ENCODE measurements at regions not wholly inside any gene's neighbourhood (a gene's known extent, or its start where the extent isn't known, plus 50 kb on each side); places are given as distances from the start of the nearest gene placed in this dataset.
"Not testable (repeated sequence)": the region's sequence is repeated elsewhere in the genome, so short reads cannot be mapped to it uniquely, and the experiment has no call there.

DNA sequence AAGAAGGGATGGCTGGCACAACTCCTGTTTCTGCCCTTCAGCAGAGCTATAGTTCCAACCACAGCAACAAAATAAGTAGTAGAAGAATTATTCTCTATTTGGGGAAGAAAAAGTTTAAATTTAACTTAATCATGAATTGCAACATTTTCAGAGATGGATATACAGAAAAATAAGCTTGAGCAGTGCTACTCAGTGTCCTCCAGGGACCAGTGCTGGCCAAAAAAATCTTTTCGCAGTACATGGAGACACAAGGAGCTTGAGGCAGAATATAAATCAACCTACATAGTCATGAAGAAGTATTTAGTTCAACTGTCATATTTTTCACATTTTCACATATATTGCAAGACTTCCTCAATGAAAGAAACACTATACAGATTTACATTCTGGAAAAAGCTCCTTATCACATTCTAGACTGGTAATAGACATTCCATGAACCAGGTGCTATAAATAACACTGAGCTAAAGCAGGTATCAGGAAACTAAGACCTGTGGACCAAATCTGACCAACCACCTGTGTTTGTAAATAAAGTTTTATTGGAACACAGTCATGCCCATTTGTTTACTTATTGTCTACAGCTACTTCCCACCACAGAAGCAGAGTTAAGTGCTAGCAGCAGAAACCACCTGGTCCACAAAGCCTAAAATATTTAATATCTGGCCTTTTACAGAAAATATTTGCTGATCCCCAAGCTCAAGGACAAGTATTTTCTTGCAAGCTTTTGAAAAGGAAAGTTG is 101.9 kb downstream of the RGS21 start:
- in situ Hi-C loops (cut with MboI; ENCODE audit: low sequenced_read_pairs), result no loop called here

DNA sequence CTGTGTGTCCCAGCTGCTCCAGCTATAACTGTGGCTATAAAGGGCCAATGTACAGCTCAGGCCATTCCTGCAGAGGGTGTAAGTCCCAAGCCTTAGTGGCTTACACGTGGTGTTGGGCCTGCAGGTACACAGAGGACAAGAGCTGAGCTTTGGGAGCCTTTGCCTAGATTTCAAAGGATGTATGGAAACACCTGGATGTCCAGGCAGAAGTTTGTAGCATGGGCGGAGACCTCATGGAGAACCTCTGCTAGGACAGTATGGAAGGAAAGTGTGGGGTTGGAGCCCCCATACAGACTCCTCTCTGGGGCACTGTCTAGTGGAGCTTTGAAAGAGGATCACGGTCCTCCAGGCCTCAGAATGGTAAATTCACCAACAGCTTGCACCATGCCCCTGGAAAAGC is 113.9 kb downstream of the RGS21 start:
- in situ Hi-C loops (cut with MboI; ENCODE audit: low sequenced_read_pairs), result loop anchor here (25.0 kb wide), 1 partner anchor 443 kb away; no protein-coding TSS in a partner anchor

DNA sequence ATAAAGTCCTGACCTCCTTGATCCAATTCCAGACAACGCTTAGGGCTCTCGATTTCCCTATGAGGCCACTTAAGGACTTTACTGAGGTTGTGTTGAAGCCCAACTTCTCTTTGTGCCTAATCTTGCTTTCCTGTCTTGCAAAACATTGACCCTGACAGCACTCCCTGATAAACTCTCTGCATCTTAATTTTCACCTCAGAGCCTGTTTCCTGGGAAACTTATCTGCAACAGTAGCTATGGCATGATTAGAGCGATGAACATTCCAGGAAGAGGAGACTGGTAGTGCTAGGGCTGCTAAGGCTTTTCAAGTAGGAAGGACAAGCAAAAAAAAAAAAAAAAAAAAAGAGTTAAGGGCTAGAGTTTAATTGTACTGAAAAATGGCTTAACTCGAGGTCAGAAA is 118.9 kb downstream of the RGS21 start:
- in situ Hi-C loops (cut with MboI; ENCODE audit: low sequenced_read_pairs), result loop anchor here (25.0 kb wide), 1 partner anchor 448 kb away; no protein-coding TSS in a partner anchor

DNA sequence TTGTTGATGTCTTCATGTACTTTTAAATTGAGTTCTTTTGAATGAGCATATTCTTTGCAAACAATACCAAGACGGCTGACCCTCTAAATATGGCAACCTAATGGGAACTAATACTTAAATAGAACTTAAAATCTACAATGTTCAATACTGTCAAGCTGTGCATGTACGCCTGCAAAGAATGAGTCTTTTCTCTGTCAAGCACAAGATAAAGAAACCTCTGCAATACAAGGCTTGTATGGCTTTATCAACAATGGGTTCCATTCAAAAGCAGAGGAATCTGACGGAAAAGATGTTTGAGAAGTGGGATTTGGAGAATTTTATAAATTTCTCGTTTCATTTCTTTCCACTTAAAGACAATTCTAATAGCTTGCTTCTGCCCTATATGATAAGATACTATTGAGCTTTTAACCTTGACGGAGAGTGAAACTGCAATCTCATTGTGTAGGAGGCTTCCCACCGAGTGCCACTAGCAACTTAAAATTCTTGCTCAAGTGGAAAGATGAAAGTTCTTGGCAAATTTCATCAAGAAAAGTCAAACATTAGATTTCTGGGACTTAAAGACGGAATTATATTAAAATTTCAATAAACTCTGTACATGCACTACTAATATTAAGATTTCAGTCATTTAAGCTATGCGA is 119.8 kb downstream of the RGS21 start:
- in situ Hi-C loops (cut with MboI; ENCODE audit: low sequenced_read_pairs), result loop anchor here (25.0 kb wide), 1 partner anchor 449 kb away; no protein-coding TSS in a partner anchor

DNA sequence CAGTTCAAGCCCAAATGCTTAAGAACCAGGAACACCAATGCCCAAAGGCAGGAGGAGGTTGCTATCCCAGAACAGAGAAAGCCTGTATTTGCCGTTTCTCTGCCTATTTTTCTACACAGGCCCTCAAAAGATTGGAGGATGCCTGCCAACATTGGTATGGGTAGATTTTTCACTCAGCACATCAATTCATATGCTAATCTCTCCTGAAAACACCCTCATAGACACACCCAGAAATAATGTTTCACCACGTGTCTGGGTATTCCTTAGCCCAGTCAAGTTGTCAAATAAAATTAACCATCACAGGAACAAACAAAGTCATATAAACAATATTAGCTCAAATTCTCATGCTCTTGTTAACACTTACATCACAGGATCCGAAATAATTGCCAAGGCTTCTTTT is 121.9 kb downstream of the RGS21 start:
- in situ Hi-C loops (cut with MboI; ENCODE audit: low sequenced_read_pairs), result loop anchor here (25.0 kb wide), 1 partner anchor 451 kb away; no protein-coding TSS in a partner anchor

DNA sequence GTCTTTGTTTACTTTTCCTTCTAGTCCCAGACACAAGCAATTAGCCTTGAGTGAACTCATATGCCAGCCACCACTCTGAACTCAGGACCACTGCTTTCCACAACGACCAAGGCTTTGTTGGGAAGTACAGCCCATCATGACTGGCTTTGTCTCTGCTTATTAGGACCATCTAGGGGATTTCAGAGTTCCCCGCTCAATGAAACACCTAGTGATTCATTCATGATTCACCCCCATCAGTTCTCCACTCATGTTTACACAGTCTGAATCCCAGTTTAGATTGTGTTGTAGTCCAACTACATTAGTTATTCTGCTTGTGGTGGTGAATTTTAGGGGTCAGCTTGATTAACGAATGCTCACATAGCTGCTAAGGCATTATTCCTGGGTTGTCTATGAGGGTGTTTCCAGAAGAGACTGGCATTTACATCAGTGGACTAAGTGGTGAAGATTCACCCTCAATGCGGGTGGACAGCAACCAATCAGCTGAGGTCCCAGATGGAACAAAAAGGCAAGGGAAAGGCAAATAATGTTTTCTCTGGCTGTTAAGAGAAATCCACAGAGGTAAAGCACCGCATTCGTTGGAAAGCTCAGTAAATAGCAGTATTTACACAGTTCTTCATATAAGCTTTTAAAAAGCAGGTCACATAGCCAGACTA is 122.7 kb downstream of the RGS21 start:
- in situ Hi-C loops (cut with MboI; ENCODE audit: low sequenced_read_pairs), result loop anchor here (25.0 kb wide), 1 partner anchor 452 kb away; no protein-coding TSS in a partner anchor

DNA sequence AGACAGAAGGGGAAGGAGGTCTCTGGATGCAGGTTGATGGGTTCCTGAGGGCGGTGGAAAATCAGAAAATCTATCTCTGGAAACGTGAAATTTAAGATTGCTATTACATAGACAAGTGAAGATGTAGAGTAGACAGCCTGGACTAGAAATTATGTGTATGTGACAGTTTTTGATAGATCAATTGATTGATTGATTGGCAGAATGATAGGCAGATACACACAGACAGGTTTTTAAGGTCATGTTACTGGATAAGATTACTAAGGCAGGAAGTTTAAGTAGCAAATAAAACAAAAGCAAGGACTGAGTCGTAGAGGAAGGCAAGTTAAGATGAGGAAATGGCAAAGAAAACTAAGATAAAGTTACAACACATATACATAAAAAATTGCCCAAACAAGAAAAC is 124.7 kb downstream of the RGS21 start:
- in situ Hi-C loops (cut with MboI; ENCODE audit: low sequenced_read_pairs), result loop anchor here (25.0 kb wide), 1 partner anchor 454 kb away; no protein-coding TSS in a partner anchor

DNA sequence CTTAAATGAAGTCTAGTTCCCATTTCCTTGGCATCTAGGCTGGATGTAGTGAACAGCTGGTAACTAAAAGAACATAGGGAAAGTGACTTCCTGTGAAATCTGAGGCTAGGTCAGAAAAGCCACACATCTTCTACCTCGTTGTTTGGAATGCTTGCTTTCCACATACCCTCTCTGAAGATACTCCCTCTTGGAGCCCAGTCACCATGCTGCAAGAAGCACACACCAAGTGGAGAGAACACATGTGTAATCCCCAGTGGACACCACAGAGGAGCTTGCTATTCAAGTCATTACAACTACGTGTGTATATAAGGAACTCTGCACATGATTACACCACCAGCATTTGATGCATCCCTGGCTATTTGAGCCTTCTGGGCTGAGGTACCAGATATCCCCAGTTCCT is 125.9 kb downstream of the RGS21 start:
- in situ Hi-C loops (cut with MboI; ENCODE audit: low sequenced_read_pairs), result loop anchor here (25.0 kb wide), 1 partner anchor 455 kb away; no protein-coding TSS in a partner anchor

DNA sequence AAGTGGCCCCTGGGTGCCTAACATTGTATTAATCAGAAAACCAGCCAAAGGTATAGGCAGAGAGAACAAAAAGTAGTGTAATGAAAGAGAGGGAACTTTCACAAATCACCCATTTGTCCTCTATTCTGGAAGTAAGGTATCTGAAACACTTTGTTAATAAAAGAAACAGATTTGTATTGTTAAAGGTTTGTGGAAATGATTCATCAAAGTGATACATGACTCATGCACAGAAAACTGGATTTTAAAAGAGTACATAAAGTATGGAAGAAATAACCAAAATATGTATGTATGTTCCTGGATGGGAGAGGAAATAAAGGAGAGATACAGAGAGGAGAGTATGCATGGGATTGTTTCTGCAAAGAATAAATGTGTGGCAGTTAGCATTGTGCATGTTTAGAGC is 126.8 kb downstream of the RGS21 start:
- in situ Hi-C loops (cut with MboI; ENCODE audit: low sequenced_read_pairs), result loop anchor here (25.0 kb wide), 1 partner anchor 456 kb away; no protein-coding TSS in a partner anchor

DNA sequence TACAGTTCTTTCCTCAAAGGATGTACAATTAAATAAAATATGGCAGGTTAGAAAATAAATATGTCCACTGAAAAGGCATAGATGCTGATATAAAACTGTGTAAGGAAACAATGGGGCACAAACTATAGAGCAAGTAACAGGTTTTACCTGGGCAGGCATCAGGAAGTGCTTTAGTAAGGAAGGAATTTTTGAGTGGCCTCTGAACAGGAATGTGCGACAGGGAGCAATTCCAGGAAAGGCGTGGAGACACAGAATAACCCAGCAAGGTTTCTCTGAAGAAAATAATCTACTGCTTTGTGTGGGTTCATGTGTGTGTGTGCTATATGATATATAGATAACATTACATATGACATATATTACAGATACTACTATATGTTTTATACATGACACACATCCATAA is 128.4 kb downstream of the RGS21 start:
- in situ Hi-C loops (cut with MboI; ENCODE audit: low sequenced_read_pairs), result loop anchor here (25.0 kb wide), 1 partner anchor 458 kb away; no protein-coding TSS in a partner anchor

DNA sequence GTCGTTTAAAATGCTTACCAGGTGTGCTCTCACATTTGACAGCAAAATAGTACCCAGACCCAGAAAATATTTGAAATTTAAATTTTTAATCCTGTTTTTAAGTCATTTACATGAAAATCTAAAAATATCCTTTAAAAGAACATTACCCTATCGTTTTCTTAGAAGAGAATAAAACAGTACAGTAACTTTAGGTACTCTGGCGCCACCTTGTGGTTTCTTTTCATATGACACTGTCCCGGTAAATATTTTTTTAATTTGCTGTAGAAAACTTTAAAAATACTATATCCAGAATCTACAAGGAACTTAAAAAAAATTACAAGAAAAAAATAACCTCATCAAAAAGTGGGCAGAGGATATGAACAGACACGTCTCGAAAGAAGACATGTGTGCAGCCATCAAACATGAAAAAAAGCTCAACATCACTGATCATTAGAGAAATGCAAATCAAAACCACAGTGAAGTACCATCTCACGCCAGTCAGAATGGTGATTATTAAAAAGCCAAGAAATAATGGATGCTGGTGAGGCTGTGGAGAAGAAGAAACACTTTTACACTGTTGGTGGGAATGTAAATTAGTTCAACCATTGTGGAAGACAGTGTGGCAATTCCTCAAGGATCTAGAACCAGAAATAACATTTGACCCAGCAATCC is 129.2 kb downstream of the RGS21 start:
- in situ Hi-C loops (cut with MboI; ENCODE audit: low sequenced_read_pairs), result loop anchor here (25.0 kb wide), 1 partner anchor 459 kb away; no protein-coding TSS in a partner anchor

DNA sequence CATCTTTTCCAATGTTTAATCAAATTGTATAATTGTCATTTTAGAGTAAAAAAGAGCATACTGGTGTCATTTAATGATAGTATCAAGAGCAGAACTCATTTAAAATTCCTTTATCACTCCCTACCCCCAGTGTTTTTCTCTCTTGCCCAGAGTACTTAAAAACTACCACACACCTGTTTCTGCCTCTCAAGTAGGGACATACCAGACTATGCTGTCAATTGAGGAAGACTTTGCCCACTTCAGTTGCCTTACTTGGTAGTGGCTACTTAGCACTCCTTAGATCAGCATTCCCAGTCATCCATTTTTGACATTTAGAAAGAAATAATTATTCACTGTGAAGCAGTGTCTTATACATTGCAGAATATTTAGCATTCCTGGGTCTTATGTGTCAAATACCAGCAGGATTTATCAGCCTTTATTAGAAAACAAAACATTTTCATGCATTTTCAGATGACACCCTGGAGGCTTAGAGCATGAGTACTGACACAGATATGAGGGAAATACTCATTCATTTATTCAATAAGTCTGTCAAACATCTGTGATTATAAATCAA is 127.5 kb upstream of the RGS1 start:
- in situ Hi-C loops (cut with MboI; ENCODE audit: low sequenced_read_pairs), result loop anchor here (25.0 kb wide), 1 partner anchor 461 kb away; no protein-coding TSS in a partner anchor

DNA sequence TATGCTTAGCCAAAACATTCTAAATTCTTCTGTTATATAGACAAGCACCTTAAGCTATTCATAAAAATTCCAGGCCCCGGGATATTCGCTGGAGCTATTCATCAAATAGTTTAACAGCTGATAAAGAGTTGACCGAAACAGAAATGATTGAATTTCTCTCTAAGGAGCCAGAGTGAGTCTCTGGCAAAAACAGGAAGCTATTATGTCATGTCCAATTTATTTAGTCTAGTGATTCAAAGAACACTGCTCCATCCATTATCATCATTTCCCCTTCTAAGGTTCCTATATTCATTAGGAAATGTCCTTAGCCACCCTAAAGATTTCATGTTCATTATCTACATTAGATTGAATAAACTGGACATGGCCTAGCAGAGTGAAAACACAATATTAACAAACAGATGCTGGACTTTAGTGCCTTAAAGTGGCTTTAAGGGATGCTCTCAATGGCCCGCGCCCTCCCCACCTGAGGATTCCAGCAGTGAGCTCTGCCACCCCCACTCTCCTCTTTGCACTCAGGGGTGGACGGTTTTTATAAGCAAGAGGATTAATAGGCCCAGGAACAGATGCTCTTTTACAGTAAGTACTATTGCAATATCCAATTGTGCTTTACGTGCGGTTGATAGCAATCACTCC is 122.1 kb upstream of the RGS1 start:
- in situ Hi-C loops (cut with MboI; ENCODE audit: low sequenced_read_pairs), result no loop called here

DNA sequence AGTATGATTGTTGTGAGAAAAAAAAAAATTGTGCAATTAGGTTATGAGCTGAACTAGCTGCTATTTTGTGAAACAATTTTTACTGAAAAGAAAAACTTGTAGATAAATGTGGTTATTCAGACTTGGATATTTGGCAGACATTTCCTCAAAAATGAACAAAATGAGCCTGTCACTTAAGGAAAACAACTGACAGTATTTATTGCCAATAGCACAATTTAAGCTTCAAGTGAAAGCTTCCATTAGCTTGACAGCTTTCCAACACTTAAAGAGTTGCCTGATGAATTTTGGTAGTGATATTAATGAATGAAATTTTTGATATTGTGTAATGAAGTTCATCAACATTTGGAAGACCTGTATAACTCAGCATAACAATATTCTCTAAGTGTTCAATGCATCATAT is 116.1 kb upstream of the RGS1 start:
- in situ Hi-C loops (cut with MboI; ENCODE audit: low sequenced_read_pairs), result no loop called here

DNA sequence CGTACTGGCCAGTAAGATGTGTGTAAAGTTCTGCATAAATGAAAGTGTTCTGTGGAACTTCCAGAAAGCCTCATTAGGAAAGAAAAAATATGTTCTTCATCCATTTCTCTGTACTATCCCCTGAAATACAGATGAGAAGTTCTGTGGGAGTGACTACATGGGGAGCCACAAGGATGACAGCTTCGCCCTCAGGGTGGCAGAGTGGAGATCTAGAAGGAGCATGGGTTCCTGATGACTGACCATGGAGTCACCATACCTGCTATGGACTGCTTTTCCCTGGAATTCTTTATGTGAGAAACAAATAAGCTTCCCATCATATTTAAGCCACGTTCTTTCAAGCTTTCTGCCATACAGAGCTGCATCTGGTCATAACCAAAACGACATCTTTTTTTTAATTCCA is 113.9 kb upstream of the RGS1 start:
- in situ Hi-C loops (cut with MboI; ENCODE audit: low sequenced_read_pairs), result no loop called here

DNA sequence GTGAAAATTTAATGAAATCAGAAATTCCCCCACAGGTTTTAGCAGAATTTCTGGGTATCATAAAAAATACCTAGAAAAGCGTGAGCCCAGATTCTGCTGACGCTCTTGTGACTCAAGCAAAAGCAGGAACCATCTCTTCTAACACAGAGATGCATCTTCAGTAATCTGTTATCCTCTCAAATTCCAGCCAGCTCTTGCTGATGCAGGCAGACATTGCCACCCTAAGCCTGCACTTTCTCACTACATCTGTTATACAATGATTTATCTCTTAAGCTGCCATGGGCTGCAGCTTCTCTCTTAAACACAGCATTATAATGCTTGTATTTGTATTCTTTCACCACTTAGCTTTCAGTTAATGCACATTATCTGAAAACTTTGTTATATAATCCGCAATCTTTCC is 113.0 kb upstream of the RGS1 start:
- in situ Hi-C loops (cut with MboI; ENCODE audit: low sequenced_read_pairs), result no loop called here

DNA sequence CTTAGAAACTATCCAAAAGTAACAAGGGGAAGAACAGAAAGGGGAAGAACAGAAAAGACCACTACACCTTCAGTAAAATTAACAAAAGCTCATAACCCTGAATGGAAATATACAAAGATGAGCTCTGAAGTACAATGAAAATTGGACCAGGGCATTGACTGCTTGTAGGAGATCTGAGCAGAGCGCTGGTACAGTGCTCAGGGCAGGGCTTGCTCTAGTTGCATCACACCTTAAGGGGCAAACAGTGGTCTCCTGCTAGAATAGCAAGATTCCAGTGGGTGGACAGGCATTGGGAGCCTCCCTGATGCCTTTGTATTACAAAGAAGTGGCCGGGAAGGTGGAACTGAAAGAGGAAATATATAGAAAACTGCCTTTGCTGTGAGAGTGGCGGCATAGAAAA is 111.9 kb upstream of the RGS1 start:
- in situ Hi-C loops (cut with MboI; ENCODE audit: low sequenced_read_pairs), result no loop called here

DNA sequence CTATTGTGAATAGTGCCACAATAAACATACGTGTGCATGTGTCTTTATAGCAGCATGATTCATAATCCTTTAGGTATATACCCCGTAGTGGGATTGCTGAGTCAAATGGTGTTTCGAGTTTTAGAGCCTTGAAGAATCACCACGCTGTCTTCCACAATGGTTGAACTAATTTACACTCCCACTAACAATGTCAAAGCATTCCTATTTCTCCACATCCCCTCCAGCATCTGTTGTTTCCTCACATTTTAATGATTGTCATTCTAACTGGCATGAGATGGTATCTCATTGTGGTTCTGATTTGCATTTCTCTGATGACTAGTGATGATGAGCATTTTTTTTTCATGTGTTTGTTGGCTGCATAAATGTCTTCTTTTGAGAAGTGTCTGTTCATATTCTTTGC is 110.4 kb upstream of the RGS1 start:
- in situ Hi-C loops (cut with MboI; ENCODE audit: low sequenced_read_pairs), result not testable (repeated sequence)

DNA sequence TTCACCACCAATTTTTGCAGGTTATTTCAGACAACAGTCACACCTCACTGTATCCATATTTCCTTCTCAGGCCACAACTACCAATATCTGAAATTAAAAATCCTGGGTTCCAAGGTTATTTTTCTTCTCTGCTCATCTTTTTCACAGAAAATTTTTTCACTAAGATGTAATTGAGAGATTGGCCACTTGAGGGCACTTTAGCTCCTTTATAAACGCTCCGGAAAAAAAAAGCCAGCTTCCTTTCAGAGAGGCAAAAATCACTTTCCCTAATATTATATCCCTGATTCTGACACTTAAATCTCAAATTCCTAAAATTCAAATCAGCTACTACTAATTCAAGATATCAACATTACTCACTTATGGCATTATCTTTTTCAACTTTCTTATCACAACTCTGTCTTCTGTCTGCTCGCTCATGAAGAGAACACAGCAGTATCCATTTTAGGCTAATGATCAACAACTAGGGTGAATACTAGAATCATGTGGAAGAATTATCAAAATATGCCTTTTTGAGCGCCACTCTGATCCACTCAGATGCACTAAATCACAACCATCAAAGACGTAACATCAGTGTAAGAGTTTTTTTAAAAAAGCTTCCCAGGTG is 101.4 kb upstream of the RGS1 start:
- in situ Hi-C loops (cut with MboI; ENCODE audit: low sequenced_read_pairs), result loop anchor here (10.0 kb wide), 2 partner anchors 131 to 321 kb away; no protein-coding TSS in a partner anchor

DNA sequence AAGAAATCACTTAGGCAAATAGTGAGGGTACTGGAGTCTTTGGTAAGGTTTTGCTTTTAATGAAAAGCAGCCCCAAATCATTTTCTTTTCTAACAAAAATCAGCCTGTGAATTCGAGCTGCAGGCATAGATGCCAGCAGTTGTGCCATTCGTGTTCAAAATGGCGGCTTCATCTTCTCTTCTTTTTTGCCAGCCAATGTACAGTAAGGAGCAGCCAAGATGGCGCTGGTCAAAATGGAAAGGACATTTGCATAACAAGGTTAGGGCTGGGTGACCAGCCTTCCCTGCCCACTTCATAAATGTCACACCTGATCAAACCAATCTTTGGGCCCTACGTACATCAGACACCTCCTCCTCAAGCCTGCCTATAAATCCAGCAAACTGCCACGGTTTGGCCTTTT is 100.2 kb upstream of the RGS1 start:
- in situ Hi-C loops (cut with MboI; ENCODE audit: low sequenced_read_pairs), result loop anchor here (10.0 to 25.0 kb wide), 3 partner anchors 129 to 537 kb away; no protein-coding TSS in a partner anchor

Measured in HL-60/S4 (cell line).